Neural crest cell (in vitro differentiated cells): ENCODE measurements at regions not wholly inside any gene's neighbourhood (a gene's known extent, or its start where the extent isn't known, plus 50 kb on each side); places are given as distances from the start of the nearest gene placed in this dataset.

Experiments
- DNase-seq: peaks from one replicate; pipeline ENCODE4 v3.0.0; 2021; ENCODE audit warnings: low read depth, mixed read lengths, low spot score
- H3K27ac Mint-ChIP-seq: one replicate; pipeline ENCODE4 v1.8.0; 2021; ENCODE audit warnings: mild to moderate bottlenecking, mixed read lengths; ENCODE audit not compliant: unreplicated experiment
- H3K27me3 Mint-ChIP-seq: 2 replicates; pipeline ENCODE4 v1.8.0; 2021; ENCODE audit warnings: low read depth, mild to moderate bottlenecking, mixed read lengths
- H3K36me3 Mint-ChIP-seq: 2 replicates; pipeline ENCODE4 v1.8.0; 2021; ENCODE audit warnings: low read depth, mild to moderate bottlenecking, mixed read lengths
- H3K4me1 Mint-ChIP-seq: 2 replicates; pipeline ENCODE4 v1.8.0; 2021; ENCODE audit warnings: mixed read lengths
- H3K4me3 Mint-ChIP-seq: one replicate; pipeline ENCODE4 v1.8.0; 2021; ENCODE audit warnings: mild to moderate bottlenecking, mixed read lengths
- H3K9me3 Mint-ChIP-seq: 2 replicates; pipeline ENCODE4 v1.8.0; 2021; ENCODE audit warnings: mixed read lengths
- TF ChIP-seq, protein P1 (sequence below): fragments of 200-600 bp; sonication (generic); conservative IDR thresholded peaks from 2 replicates; pipeline ENCODE4 v1.5.0; 2021; ENCODE audit warnings: antibody characterized with exemption, mild to moderate bottlenecking

DNA sequence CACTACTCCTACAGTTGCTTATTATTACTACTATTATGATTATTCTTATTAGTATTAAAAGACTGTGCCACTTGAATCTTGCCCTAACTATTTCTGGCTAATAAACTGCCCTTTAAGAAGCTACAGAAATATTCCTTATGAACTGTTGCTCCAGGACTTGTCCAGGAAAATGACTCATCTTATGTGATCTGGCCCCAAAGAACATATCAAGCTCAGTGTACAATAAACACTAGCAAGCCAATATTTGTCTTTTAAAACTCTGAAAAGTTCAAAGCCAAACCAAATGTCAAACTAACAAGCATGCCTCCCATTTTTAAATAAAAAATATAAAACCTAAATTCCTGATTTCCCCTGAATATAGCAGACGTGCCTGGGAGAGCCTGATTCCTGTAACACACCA, 88.7 kb upstream of the SIM2 start:
- DNase-seq = no peak
- no peaks in the 10 kb centered on the region for H3K36me3 Mint-ChIP-seq
- H3K4me3 Mint-ChIP-seq = no peak overlapping the region
- peaks cover 17% of the 10 kb centered on the region for H3K27me3 Mint-ChIP-seq
- H3K27ac Mint-ChIP-seq = no peak overlapping the region
- H3K9me3 Mint-ChIP-seq = no peaks in the 10 kb centered on the region
- TF ChIP-seq, protein P1, sequence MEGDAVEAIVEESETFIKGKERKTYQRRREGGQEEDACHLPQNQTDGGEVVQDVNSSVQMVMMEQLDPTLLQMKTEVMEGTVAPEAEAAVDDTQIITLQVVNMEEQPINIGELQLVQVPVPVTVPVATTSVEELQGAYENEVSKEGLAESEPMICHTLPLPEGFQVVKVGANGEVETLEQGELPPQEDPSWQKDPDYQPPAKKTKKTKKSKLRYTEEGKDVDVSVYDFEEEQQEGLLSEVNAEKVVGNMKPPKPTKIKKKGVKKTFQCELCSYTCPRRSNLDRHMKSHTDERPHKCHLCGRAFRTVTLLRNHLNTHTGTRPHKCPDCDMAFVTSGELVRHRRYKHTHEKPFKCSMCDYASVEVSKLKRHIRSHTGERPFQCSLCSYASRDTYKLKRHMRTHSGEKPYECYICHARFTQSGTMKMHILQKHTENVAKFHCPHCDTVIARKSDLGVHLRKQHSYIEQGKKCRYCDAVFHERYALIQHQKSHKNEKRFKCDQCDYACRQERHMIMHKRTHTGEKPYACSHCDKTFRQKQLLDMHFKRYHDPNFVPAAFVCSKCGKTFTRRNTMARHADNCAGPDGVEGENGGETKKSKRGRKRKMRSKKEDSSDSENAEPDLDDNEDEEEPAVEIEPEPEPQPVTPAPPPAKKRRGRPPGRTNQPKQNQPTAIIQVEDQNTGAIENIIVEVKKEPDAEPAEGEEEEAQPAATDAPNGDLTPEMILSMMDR = no peak
- no peaks in the 10 kb centered on the region for H3K4me1 Mint-ChIP-seq

DNA sequence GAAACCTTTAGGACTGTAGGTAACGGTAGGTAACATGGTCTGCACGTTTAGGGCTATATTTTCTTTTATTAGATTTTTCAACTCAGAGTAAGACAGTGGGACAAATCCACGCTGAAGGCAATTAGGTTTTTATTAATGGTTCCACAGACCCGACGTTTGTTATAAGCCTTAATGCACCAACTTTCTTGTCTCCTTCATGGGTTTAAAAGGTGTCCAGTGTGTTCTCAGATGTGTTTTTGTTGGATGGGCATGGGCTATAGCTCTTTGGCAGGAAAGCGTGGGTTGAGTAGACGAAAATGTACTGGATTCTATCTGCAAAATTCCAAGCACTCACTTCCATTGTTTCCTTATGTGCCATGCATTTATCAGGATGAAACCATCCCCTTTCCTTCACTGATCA, 88.0 kb upstream of the SIM2 start:
- H3K9me3 Mint-ChIP-seq = peaks cover 3% of the 10 kb centered on the region
- TF ChIP-seq, protein P1 = no peak
- no peak overlapping the region for H3K4me3 Mint-ChIP-seq
- H3K27me3 Mint-ChIP-seq = peaks cover 23% of the 10 kb centered on the region
- no peaks in the 10 kb centered on the region for H3K4me1 Mint-ChIP-seq
- H3K36me3 Mint-ChIP-seq = no peaks in the 10 kb centered on the region
- DNase-seq = no peak
- H3K27ac Mint-ChIP-seq = no peak overlapping the region

- Mint-ChIP-seq H3K27ac (no peak overlapping the region), H3K27me3 (peaks cover 23% of the 10 kb centered on the region), H3K4me3 (no peak overlapping the region), H3K36me3 (no peaks in the 10 kb centered on the region), H3K4me1 (no peaks in the 10 kb centered on the region), H3K9me3 (peaks cover 3% of the 10 kb centered on the region)
- DNase-seq = no peak
- TF ChIP-seq, protein P1 = no peak
Observed at GRCh38 chr21:36611379-36611778, 87.5 kb upstream of the SIM2 start.

GRCh38 chr21:36613059-36613458, 85.9 kb upstream of the SIM2 start:
- H3K4me3 Mint-ChIP-seq = no peak overlapping the region
- peaks cover 3% of the 10 kb centered on the region for H3K9me3 Mint-ChIP-seq
- no peak overlapping the region for H3K27ac Mint-ChIP-seq
- TF ChIP-seq, protein P1 = no peak
- H3K4me1 Mint-ChIP-seq = no peaks in the 10 kb centered on the region
- peaks cover 28% of the 10 kb centered on the region for H3K27me3 Mint-ChIP-seq
- no peak for DNase-seq
- H3K36me3 Mint-ChIP-seq = no peaks in the 10 kb centered on the region

- DNase-seq = no peak
- H3K36me3 Mint-ChIP-seq = no peaks in the 10 kb centered on the region
- H3K27me3 Mint-ChIP-seq = peaks cover 28% of the 10 kb centered on the region
- H3K4me1 Mint-ChIP-seq = no peaks in the 10 kb centered on the region
- H3K9me3 Mint-ChIP-seq = peaks cover 3% of the 10 kb centered on the region
- no peak overlapping the region for H3K27ac Mint-ChIP-seq
- no peak overlapping the region for H3K4me3 Mint-ChIP-seq
- TF ChIP-seq, protein P1 = no peak
Observed at GRCh38 chr21:36613554-36613953, 85.4 kb upstream of the SIM2 start.
